ENCODE measurements at regions not wholly inside any gene's neighbourhood (a gene's known extent, or its start where the extent isn't known, plus 50 kb on each side); places are given as distances from the start of the nearest gene placed in this dataset.

GRCh38 chr2:16222326-16222725 is 282.0 kb downstream of the MYCN start:
- Histone ChIP-seq H4K91ac (ENCODE audit: insufficient read length, low read depth, low read length) (no peak overlapping the region), H3K9me3 (ENCODE audit: control insufficient read depth, low read depth, low read length) (no peaks in the 10 kb centered on the region), H2AFZ (ENCODE audit: low read length) (no peak overlapping the region), H3K23me2 (ENCODE audit: insufficient read length, low read depth, low read length, poor library complexity, severe bottlenecking) (no peaks in the 10 kb centered on the region), H2BK15ac (ENCODE audit: low read depth, low read length) (no peak overlapping the region), H3K4me2 (ENCODE audit: insufficient read depth, insufficient read length, low read length) (no peak overlapping the region), H3K56ac (ENCODE audit: insufficient read length, low read depth, low read length) (no peak overlapping the region), H3K79me1 (ENCODE audit: insufficient read depth, low read depth, low read length, poor library complexity, severe bottlenecking) (no peaks in the 10 kb centered on the region), H2BK20ac (ENCODE audit: low read depth, low read length, poor library complexity, severe bottlenecking) (no peak overlapping the region), H2BK120ac (ENCODE audit: low read depth, low read length, poor library complexity, severe bottlenecking) (no peak overlapping the region), H4K5ac (ENCODE audit: insufficient read length, low read depth, low read length) (no peak overlapping the region), H3K23ac (ENCODE audit: insufficient read length, low read depth, low read length) (no peak overlapping the region), H3K9ac (ENCODE audit: extremely low read depth, insufficient read length, low read length) (no peak overlapping the region), H3T11ph (ENCODE audit: low read length) (no peak overlapping the region), H3K14ac (ENCODE audit: insufficient read depth, low read length) (no peak overlapping the region; the same call in 1 of the 2 replicates), H3K27ac (ENCODE audit: insufficient read length, low read depth, low read length) (no peak overlapping the region), H3K27me3 (ENCODE audit: insufficient read depth, low read length) (no peaks in the 10 kb centered on the region), H2BK12ac (ENCODE audit: insufficient read length, low read depth, low read length) (no peak overlapping the region), H3K4ac (ENCODE audit: low read depth, low read length) (no peak overlapping the region), H4K20me1 (ENCODE audit: control insufficient read depth, insufficient read depth, insufficient read length) (no peaks in the 10 kb centered on the region), H3K4me1 (ENCODE audit: insufficient read depth, low read length) (peaks cover 6% of the 10 kb centered on the region; the same call in 1 of the 2 replicates), H2BK5ac (ENCODE audit: insufficient read length, low read length) (no peak overlapping the region), H2AK5ac (ENCODE audit: insufficient read length, low read length) (no peak overlapping the region), H4K8ac (replicated peaks; ENCODE audit: insufficient read length, low read depth, low read length) (no peak overlapping the region), H3K79me2 (ENCODE audit: insufficient read depth, low read length) (no peaks in the 10 kb centered on the region), H3K18ac (ENCODE audit: insufficient read length, low read depth, low read length) (no peak overlapping the region)
- no peak overlapping the region for H3K4me3 Mint-ChIP-seq
- peaks cover 41 to 48% of the 10 kb centered on the region in 2 experiments for H3K4me1 Mint-ChIP-seq
- peaks cover 0 to 7% (median 5%) of the 10 kb centered on the region in 3 experiments; a peak in 3 of 7 replicates for H3K36me3 Mint-ChIP-seq (ENCODE audit: insufficient read depth in 1 of 3, low read depth in 3 of 3)
- DNase-seq = no peak
- peaks cover 5% of the 10 kb centered on the region for H3K27me3 Mint-ChIP-seq (ENCODE audit: low read depth)
- TF ChIP-seq CTCF (conservative IDR thresholded peaks at IDR 0.05) = no peak
- no peak overlapping the region for H3K27ac Mint-ChIP-seq
- peaks cover 6 to 8% of the 10 kb centered on the region in 2 experiments; a peak in 2 of 5 replicates for H3K9me3 Mint-ChIP-seq
- no CpG with 5 or more reads among the region's 2 CpGs for WGBS (ENCODE audit: extremely low coverage, insufficient read length, low lambda C conversion rate)

All from H9 (cell line).